ENCODE measurements at regions not wholly inside any gene's neighbourhood (a gene's known extent, or its start where the extent isn't known, plus 50 kb on each side); places are given as distances from the start of the nearest gene placed in this dataset.

DNA sequence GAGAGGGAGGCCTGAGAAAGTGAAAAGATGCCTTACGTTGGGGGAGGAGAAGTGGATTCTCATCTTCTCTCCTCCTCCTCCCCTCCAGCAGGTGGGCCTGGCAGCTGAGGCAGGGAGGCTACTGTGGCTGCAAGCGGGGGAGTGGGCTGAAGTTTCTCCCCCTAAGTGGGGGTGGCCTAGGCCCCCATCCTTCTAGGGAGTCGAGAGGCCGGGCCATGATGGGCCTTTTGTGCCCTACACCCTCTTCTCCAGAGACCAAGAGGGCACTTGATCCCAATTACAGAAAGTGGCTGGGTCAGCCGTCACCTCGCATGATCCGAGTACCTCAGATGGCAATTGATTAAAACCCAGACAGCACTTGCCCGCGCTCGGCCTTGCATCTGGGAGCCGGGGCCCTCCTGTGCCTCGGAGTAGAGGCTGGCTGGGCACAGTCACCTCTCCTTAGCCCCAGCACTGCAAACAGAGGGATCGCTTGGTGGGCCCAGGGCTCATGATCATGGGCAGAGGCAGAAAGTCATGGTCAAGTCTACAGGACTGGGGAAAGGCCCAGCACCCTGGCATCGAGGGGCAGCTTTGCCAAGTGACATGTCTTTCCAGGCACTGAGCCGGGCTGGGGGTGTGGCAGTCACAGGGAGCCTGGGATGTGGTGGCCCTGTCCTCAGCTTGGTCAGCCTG lies 78.3 kb downstream of the IRX5 start:
- H3K9ac ChIP-seq (ENCODE audit: control insufficient read depth, extremely low read depth, insufficient read depth, low read length) = no peak overlapping the region
- H2AFZ ChIP-seq (ENCODE audit: control insufficient read depth, low read length) = no peak overlapping the region
- no peaks in the 10 kb centered on the region for H3K36me3 ChIP-seq (ENCODE audit: control insufficient read depth in 2 of 2, extremely low read depth in 1 of 2, insufficient read depth in 2 of 2, low read length in 2 of 2)
- H3K9me1 ChIP-seq (ENCODE audit: control insufficient read depth, extremely low read depth, insufficient read depth, low read length) = no peaks in the 10 kb centered on the region
- DNase-seq (ENCODE audit: low read depth, low spot score) = no peak
- H3K4me3 ChIP-seq (ENCODE audit: control insufficient read depth in 2 of 3, extremely low read depth in 1 of 3, insufficient read depth in 2 of 3, low read depth in 1 of 3, low read length in 3 of 3) = no peak overlapping the region
- FAIRE-seq = no peak
- no peaks in the 10 kb centered on the region for H3K4me1 ChIP-seq (ENCODE audit: control insufficient read depth, extremely low read depth, insufficient read depth, low read length)
- no peaks in the 10 kb centered on the region for H3K9me3 ChIP-seq (ENCODE audit: control insufficient read depth, low read depth, low read length)
- H4K20me1 ChIP-seq (ENCODE audit: control insufficient read depth, extremely low read depth, insufficient read depth, low read length) = no peaks in the 10 kb centered on the region
- no peak overlapping the region for H3K4me2 ChIP-seq (ENCODE audit: control insufficient read depth, extremely low read depth, insufficient read depth, low read depth, low read length)
- H3K27me3 ChIP-seq (ENCODE audit: control insufficient read depth, extremely low read depth, insufficient read depth, low read length) = no peaks in the 10 kb centered on the region
- H3K79me2 ChIP-seq (ENCODE audit: control insufficient read depth, insufficient read depth, low read length) = no peaks in the 10 kb centered on the region
- H3K27ac ChIP-seq (ENCODE audit: control insufficient read depth, insufficient read depth, low read length) = no peak overlapping the region
- dilution Hi-C loops (cut with MboI; ENCODE audit: extremely low pct_ligation_motif_present, low sequenced_read_pairs) = no loop called here
- TF ChIP-seq CTCF (optimal IDR thresholded peaks at IDR 0.05 in 1 of 3, IDR thresholded peaks at IDR 0.05 in 1 of 3, conservative IDR thresholded peaks at IDR 0.05 in 1 of 3; ENCODE audit: extremely low read depth in 1 of 3, insufficient read depth in 2 of 3, low read length in 3 of 3) (no peak), EZH2 (IDR thresholded peaks at IDR 0.05; ENCODE audit: low read length) (no peak)

GRCh38 chr16:55009581-55009980 lies 78.9 kb downstream of the IRX5 start:
- Histone ChIP-seq H4K20me1 (ENCODE audit: control insufficient read depth, extremely low read depth, insufficient read depth, low read length) (no peaks in the 10 kb centered on the region), H3K9me3 (ENCODE audit: control insufficient read depth, low read depth, low read length) (no peaks in the 10 kb centered on the region), H3K9ac (ENCODE audit: control insufficient read depth, extremely low read depth, insufficient read depth, low read length) (no peak overlapping the region), H3K9me1 (ENCODE audit: control insufficient read depth, extremely low read depth, insufficient read depth, low read length) (no peaks in the 10 kb centered on the region), H3K4me2 (ENCODE audit: control insufficient read depth, extremely low read depth, insufficient read depth, low read depth, low read length) (no peak overlapping the region), H3K79me2 (ENCODE audit: control insufficient read depth, insufficient read depth, low read length) (no peaks in the 10 kb centered on the region), H2AFZ (ENCODE audit: control insufficient read depth, low read length) (no peak overlapping the region), H3K36me3 (ENCODE audit: control insufficient read depth in 2 of 2, extremely low read depth in 1 of 2, insufficient read depth in 2 of 2, low read length in 2 of 2) (no peaks in the 10 kb centered on the region), H3K4me3 (ENCODE audit: control insufficient read depth in 2 of 3, extremely low read depth in 1 of 3, insufficient read depth in 2 of 3, low read depth in 1 of 3, low read length in 3 of 3) (no peak overlapping the region), H3K27me3 (ENCODE audit: control insufficient read depth, extremely low read depth, insufficient read depth, low read length) (no peaks in the 10 kb centered on the region), H3K4me1 (ENCODE audit: control insufficient read depth, extremely low read depth, insufficient read depth, low read length) (no peaks in the 10 kb centered on the region), H3K27ac (ENCODE audit: control insufficient read depth, insufficient read depth, low read length) (no peak overlapping the region)
- TF ChIP-seq EZH2 (IDR thresholded peaks at IDR 0.05; ENCODE audit: low read length) = no peak
- no peak for TF ChIP-seq CTCF (optimal IDR thresholded peaks at IDR 0.05 in 1 of 3, IDR thresholded peaks at IDR 0.05 in 1 of 3, conservative IDR thresholded peaks at IDR 0.05 in 1 of 3; ENCODE audit: extremely low read depth in 1 of 3, insufficient read depth in 2 of 3, low read length in 3 of 3)
- dilution Hi-C loops (cut with MboI; ENCODE audit: extremely low pct_ligation_motif_present, low sequenced_read_pairs) = no loop called here
- DNase-seq (ENCODE audit: low read depth, low spot score) = no peak
- no peak for FAIRE-seq
